H54 (cell line): ENCODE measurements at regions not wholly inside any gene's neighbourhood (a gene's known extent, or its start where the extent isn't known, plus 50 kb on each side); places are given as distances from the start of the nearest gene placed in this dataset.
"Not testable (repeated sequence)": the region's sequence is repeated elsewhere in the genome, so short reads cannot be mapped to it uniquely, and the experiment has no call there.

Experiments
- DNase-seq: peaks from one replicate; pipeline ENCODE4 v3.0.0; 2011; ENCODE audit warnings: low spot score, mixed read lengths; ENCODE audit not compliant: insufficient read length
- FAIRE-seq: peaks from 3 replicates; lab custom pipeline; 2011; peaks lifted over from hg19 to GRCh38; lab: Jason Lieb, UNC
- POLR2A ChIP-seq: IDR thresholded peaks from 2 replicates; pipeline ENCODE4 v1.6.1; 2011; ENCODE audit warnings: low read depth, mild to moderate bottlenecking, low read length

DNA sequence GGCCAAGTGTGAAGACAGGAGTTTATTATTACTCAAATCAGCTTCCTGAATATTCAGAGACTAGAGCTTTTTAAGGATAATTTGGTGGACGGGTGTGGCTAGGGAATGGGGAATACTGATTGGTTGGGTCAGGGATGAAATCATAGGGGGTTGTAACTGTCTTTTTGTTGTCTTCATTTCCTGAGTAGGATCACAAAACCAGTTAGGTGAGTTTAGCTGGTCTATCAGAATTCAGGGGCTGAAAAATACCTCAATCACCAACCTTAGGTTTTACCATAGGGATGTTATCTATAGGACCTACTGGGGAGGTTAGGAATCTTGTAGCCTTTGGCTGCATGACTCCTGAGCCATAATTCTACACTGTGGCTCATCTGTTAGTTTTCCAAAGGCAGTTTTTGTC is 235.8 kb downstream of the YTHDC2 start:
- DNase-seq: no peak
- no peak for FAIRE-seq

DNA sequence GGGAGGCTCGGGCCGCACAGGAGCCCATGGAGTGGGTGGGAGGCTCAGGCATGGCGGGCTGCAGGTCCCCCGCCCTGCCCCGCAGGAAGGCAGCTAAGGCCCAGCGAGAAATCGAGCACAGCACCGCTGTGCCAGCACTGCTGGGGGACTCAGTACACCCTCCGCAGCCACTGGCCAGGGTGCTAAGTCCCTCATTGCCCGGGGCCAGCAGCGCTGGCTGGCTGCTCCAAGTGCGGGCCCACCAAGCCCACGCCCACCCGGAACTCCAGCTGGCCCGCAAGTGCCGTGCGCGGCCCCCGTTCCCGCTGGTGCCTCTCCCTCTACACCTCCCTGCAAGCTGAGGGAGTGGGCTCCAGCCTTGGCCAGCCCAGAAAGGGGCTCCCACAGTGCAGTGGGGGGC is 239.7 kb downstream of the YTHDC2 start:
- FAIRE-seq: not testable (repeated sequence)

More for the DNA sequence above, 235.8 kb downstream of the YTHDC2 start:
- no peak for TF ChIP-seq POLR2A

GRCh38 chr5:113755516-113755915 is 242.0 kb downstream of the YTHDC2 start:
- DNase-seq (no peak), FAIRE-seq (no peak)
- no peak for TF ChIP-seq POLR2A

More for the DNA sequence above, 239.7 kb downstream of the YTHDC2 start:
- not testable (repeated sequence) for DNase-seq

- TF ChIP-seq POLR2A: no peak
- DNase-seq (no peak), FAIRE-seq (no peak)
Measured at GRCh38 chr5:113757508-113757907, 244.0 kb downstream of the YTHDC2 start.

GRCh38 chr5:113759505-113759904 is 246.0 kb downstream of the YTHDC2 start:
- DNase-seq (no peak), FAIRE-seq (no peak)
- no peak for TF ChIP-seq POLR2A

GRCh38 chr5:113760486-113760885 is 247.0 kb downstream of the YTHDC2 start:
- TF ChIP-seq POLR2A: no peak
- FAIRE-seq: no peak
- DNase-seq: no peak

DNA sequence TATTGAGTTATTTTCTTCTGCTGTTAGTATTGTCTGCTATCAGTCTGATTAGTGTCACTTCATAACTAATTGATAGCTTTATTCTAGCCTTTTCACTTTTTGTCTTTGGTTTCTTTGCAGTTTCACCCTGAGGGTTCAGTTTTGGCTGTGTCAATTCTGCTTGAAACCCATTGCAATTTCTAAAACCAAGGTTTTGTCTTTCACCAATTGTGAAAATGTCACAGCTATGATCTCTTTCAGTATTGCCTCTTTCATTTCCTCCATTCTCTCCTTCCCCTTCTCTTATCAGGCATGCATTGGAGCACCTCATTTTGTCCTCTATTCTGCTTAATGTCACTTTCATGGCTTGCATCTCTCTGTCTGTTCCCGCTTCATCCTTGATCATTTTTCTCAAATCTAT is 248.1 kb downstream of the YTHDC2 start:
- no peak for TF ChIP-seq POLR2A
- DNase-seq: no peak

GRCh38 chr5:113764382-113764781 is 250.9 kb downstream of the YTHDC2 start:
- FAIRE-seq (no peak), DNase-seq (no peak)
- no peak for TF ChIP-seq POLR2A

More for the DNA sequence above, 248.1 kb downstream of the YTHDC2 start:
- no peak for FAIRE-seq

GRCh38 chr5:113766827-113767226 is 253.3 kb downstream of the YTHDC2 start:
- not testable (repeated sequence) for FAIRE-seq, DNase-seq

DNA sequence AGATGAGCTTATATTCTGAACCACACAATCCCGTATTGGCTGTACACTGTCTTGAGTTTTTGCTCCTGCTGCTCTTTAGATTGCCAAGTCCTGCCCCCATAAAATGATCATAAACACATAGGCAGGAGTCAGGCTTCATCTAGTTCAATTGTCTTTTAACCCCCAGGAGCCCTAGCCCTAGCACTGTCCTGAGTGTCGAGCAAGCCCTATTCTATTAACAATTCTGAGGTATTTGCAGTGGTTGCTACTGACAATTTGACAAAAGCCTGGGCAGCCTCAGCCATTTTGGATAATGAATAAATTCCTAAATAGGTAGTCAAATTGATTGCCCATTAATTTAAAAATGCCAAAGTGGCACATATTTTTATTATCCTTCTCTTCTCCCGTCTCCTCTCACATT is 257.2 kb downstream of the YTHDC2 start:
- TF ChIP-seq POLR2A: no peak
- FAIRE-seq (no peak), DNase-seq (no peak)

DNA sequence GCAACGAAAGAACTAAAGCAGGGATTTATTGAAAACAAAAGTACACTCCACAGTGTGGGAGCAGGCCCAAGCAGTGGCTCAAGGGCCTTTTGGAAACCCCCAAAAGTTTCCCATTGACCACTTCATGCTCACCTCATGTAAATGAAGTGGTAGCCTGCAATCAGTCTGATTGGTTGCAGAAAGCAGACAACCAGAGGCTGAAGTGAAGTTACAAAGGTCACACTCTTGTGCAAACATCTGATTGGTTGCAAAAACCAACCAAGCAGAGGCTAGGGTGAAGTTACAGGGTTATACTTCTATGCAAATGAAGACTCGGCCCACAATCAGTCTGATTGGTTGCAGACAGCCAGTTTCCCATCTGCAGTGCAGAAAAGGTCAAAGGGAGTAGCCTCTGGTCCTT is 258.0 kb downstream of the YTHDC2 start:
- no peak for TF ChIP-seq POLR2A
- no peak for FAIRE-seq

GRCh38 chr5:113776168-113776567 is 262.7 kb downstream of the YTHDC2 start:
- no peak for DNase-seq
- TF ChIP-seq POLR2A: no peak
- FAIRE-seq: no peak

More for the DNA sequence above, 258.0 kb downstream of the YTHDC2 start:
- no peak for DNase-seq

- no peak for TF ChIP-seq POLR2A
- FAIRE-seq: peak; percentile 41
- DNase-seq: no peak
Measured at GRCh38 chr5:113776832-113777525, 263.5 kb downstream of the YTHDC2 start.

- TF ChIP-seq POLR2A: no peak
- DNase-seq: no peak
- FAIRE-seq: no peak
Measured at GRCh38 chr5:113778147-113778546, 264.7 kb downstream of the YTHDC2 start.

DNA sequence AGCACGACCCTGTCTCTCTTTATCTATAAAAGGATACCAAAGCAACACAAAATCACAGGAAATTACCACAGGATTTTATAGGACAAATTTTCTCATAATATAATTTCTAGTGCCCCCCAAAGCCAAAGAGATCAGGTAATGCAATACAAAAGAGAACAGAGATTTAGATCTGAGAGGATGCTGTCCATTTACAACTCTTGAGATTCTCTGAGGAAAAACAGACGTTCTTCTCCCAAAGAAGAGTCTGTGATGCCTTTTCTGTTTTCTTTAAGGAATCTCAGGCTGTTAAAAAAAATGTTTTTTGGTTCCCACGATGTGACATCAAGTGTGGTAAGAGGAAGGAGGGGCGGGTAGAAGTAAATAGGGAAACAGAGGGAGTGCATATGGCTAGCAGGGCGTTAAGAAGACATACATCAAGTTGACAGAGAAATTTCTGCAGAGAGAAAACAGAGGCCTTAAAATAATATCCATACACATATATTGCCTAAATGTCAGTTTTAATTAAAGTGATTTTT is 274.7 kb downstream of the YTHDC2 start:
- no peak for FAIRE-seq

DNA sequence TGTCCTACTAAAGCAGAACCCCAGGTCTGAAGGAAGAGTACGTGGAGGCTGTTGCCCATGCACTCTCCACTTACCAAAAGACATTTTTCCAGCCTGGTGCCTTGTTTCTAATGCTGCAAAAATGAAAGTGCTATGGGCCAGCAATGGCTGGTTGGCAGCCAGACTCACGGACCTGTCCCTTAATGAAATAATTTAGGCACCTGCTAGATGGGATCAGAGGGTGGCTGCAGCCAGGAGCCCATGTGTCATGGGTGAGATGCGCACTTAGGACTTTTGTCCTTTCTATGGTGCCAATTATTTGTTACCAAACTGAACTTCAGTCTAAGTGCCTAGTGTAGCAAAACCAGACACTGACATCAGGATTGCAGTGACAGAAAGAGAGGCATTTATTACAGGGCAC is 276.3 kb downstream of the YTHDC2 start:
- TF ChIP-seq POLR2A: no peak
- DNase-seq: no peak
- FAIRE-seq: no peak

More for the DNA sequence above, 274.7 kb downstream of the YTHDC2 start:
- no peak for TF ChIP-seq POLR2A
- DNase-seq: no peak
